ENCODE measurements at regions not wholly inside any gene's neighbourhood (a gene's known extent, or its start where the extent isn't known, plus 50 kb on each side); places are given as distances from the start of the nearest gene placed in this dataset.

DNA sequence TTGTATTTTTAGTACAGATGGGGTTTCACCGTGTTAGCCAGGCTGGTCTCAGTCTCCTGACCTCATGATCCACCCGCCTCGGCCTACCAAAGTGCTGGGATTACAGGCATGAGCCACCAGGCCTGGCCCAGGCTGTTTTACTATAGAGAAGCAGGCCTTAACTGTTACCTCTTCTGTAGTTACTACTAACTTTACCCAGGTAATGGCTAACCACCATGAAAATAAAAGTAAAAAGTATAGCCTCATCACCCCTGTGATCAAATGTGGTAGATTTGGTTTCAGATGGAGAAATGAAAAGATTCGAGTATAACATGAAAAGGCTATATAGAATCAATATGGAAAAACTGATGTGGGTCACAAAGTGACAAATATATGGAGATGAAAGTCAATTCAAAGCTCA lies 210.1 kb downstream of the CD47 start:
- no peaks in the 10 kb centered on the region for H3K9me3 ChIP-seq
- H3K4me3 ChIP-seq (replicated peaks in 1 of 3) = no peak overlapping the region
- H3K27ac ChIP-seq = no peak overlapping the region
- DNase-seq = no peak
- TF ChIP-seq POLR2A (IDR thresholded peaks at IDR 0.05) = no peak
- TF ChIP-seq, protein P1, sequence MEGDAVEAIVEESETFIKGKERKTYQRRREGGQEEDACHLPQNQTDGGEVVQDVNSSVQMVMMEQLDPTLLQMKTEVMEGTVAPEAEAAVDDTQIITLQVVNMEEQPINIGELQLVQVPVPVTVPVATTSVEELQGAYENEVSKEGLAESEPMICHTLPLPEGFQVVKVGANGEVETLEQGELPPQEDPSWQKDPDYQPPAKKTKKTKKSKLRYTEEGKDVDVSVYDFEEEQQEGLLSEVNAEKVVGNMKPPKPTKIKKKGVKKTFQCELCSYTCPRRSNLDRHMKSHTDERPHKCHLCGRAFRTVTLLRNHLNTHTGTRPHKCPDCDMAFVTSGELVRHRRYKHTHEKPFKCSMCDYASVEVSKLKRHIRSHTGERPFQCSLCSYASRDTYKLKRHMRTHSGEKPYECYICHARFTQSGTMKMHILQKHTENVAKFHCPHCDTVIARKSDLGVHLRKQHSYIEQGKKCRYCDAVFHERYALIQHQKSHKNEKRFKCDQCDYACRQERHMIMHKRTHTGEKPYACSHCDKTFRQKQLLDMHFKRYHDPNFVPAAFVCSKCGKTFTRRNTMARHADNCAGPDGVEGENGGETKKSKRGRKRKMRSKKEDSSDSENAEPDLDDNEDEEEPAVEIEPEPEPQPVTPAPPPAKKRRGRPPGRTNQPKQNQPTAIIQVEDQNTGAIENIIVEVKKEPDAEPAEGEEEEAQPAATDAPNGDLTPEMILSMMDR (IDR thresholded peaks at IDR 0.05) = no peak
- no peaks in the 10 kb centered on the region for H3K36me3 ChIP-seq
- intact Hi-C loops (cut with DNase I) = no loop called here
- 96 to 98% methylated on average over 4 of the region's 4 CpGs for WGBS, 2 donors
- no peaks in the 10 kb centered on the region for H3K27me3 ChIP-seq
- H3K4me1 ChIP-seq = no peaks in the 10 kb centered on the region

DNA sequence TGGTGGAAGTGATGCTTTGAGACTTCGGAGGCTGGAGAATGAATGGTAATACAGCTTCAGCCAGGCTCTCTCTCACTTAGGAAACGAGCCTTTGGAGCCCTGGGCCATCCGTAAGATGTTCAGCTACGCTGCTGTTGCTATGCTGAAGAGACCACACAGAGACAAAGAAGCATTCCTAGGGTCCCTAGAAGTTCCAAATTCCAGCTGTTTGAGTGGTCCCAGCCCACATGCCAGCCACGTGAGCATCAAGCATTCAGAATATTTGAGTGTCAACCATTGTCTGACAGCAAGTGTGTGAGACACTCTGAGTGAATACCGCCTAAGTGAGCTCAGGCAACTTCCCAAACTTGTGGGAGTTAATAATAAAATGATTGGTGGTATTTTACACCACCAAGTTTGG lies 212.9 kb downstream of the CD47 start:
- DNase-seq = no peak
- TF ChIP-seq POLR2A (IDR thresholded peaks at IDR 0.05) = no peak
- TF ChIP-seq, protein P1 (IDR thresholded peaks at IDR 0.05) = no peak
- intact Hi-C loops (cut with DNase I) = no loop called here

DNA sequence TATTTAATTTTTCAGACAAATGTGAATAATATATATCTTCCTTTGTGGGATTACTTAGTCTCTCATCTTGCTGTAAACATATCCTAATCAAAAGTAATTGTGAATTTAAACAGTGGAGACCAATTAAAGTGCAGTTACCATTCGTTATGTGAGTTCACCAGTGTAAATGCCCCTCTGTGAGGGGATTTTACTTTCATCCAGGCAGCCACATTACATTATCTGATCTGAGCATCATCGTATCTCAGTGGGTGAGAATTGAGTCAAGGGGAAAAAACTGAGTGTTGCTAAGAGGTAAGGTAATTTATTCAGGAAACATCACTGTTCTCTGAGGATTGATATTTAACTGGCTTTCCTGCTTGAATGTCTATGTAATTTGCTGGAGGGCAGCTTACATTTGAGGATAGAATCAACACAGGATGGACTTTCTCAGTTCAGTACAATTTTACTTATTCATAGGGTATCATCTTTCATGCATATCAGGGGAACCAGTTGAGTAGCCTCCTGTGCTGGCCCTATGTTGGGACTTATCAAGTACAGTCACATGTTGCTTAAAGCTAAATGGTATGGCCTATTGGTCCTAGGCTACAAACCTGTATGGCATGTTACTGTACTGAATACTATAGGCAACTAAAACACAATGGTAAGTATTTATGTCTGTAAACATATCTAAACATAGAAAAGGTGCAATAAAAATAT lies 219.7 kb downstream of the CD47 start:
- intact Hi-C loops (cut with DNase I) = no loop called here
- Histone ChIP-seq H3K27ac (no peak overlapping the region), H3K4me3 (replicated peaks in 1 of 3) (no peak overlapping the region), H3K4me1 (peaks cover 0 to 10% of the 10 kb centered on the region in 2 donors), H3K27me3 (no peaks in the 10 kb centered on the region), H3K36me3 (no peaks in the 10 kb centered on the region), H3K9me3 (no peaks in the 10 kb centered on the region)
- DNase-seq = no peak
- no peak for TF ChIP-seq POLR2A (IDR thresholded peaks at IDR 0.05)
- TF ChIP-seq, protein P1 (IDR thresholded peaks at IDR 0.05) = no peak
- WGBS, 2 donors = 85 to 97% methylated on average over 2 of the region's 2 CpGs

More for the DNA sequence above, 212.9 kb downstream of the CD47 start:
- no peak overlapping the region for H3K27ac ChIP-seq
- H3K27me3 ChIP-seq = no peaks in the 10 kb centered on the region
- H3K4me3 ChIP-seq (replicated peaks in 1 of 3) = no peak overlapping the region
- no peaks in the 10 kb centered on the region for H3K36me3 ChIP-seq
- no peaks in the 10 kb centered on the region for H3K9me3 ChIP-seq
- no peaks in the 10 kb centered on the region for H3K4me1 ChIP-seq
- WGBS, 2 donors = 81 to 89% methylated on average over 6 of the region's 6 CpGs

DNA sequence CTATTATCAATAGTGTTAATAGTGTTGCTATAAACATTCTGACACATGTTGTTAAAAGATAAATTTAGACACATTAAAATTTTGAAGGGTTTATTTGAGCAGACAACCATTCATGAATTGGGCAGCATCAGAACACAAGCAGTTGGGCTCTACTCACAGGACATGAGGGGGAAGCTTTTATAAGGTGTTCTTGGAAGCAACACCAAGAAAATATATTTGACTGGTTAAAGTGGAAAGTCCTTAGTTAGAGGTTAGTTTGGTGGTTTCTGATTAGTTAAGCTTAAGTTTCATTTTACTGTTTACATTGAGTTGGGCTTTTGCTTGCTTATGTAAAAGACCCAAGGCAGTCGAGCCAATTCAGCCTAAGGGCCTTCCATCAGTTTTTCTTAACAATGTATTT lies 220.7 kb downstream of the CD47 start:
- Histone ChIP-seq H3K27ac (no peak overlapping the region), H3K4me3 (replicated peaks in 1 of 3) (no peak overlapping the region), H3K9me3 (no peaks in the 10 kb centered on the region), H3K4me1 (peaks cover 0 to 10% of the 10 kb centered on the region in 2 donors), H3K27me3 (no peaks in the 10 kb centered on the region), H3K36me3 (no peaks in the 10 kb centered on the region)
- intact Hi-C loops (cut with DNase I) = no loop called here
- TF ChIP-seq, protein P1 (IDR thresholded peaks at IDR 0.05) = no peak
- TF ChIP-seq POLR2A (IDR thresholded peaks at IDR 0.05) = no peak
- no peak for DNase-seq
- WGBS, 2 donors = 89% methylated on average over 1 of the region's 1 CpG

DNA sequence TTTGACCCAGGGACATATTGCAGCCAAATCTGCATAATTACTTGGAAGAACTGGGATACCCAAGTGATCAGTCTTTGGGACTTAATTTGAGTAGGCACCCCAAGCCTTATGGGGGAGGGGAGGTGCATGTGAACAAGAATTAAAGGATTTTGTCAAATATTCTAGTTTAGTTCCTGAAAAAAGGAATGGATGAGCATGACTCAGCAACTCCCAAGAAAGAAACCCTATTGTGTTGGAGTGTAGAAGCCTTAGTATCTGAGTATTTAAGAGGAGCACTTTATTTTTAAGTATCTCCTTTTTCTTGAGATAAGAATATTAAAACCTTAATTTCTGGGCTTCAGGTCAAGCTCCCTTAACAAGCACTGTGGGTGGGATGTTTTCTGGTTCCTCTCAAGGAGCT lies 222.4 kb downstream of the CD47 start:
- Histone ChIP-seq H3K36me3 (no peaks in the 10 kb centered on the region), H3K27me3 (no peaks in the 10 kb centered on the region), H3K9me3 (no peaks in the 10 kb centered on the region), H3K4me1 (peaks cover 0 to 10% of the 10 kb centered on the region in 2 donors), H3K4me3 (replicated peaks in 1 of 3) (no peak overlapping the region), H3K27ac (no peak overlapping the region)
- intact Hi-C loops (cut with DNase I) = no loop called here
- no peak for TF ChIP-seq POLR2A (IDR thresholded peaks at IDR 0.05)
- TF ChIP-seq, protein P1 (IDR thresholded peaks at IDR 0.05) = no peak
- DNase-seq = no peak
